Neural progenitor cell (in vitro differentiated cells): ENCODE measurements at regions not wholly inside any gene's neighbourhood (a gene's known extent, or its start where the extent isn't known, plus 50 kb on each side); places are given as distances from the start of the nearest gene placed in this dataset.

Experiments
- CTCF ChIP-seq: fragments of 200-600 bp; sonication (generic); IDR thresholded peaks from 2 replicates; pipeline ENCODE4 v1.5.1; 2017; ENCODE audit warnings: antibody characterized with exemption, mild to moderate bottlenecking
- EZH2 ChIP-seq: fragments of 200-600 bp; sonication (generic); IDR thresholded peaks from 2 replicates; pipeline ENCODE4 v1.6.1; 2017; ENCODE audit warnings: antibody characterized with exemption, mild to moderate bottlenecking, moderate library complexity

DNA sequence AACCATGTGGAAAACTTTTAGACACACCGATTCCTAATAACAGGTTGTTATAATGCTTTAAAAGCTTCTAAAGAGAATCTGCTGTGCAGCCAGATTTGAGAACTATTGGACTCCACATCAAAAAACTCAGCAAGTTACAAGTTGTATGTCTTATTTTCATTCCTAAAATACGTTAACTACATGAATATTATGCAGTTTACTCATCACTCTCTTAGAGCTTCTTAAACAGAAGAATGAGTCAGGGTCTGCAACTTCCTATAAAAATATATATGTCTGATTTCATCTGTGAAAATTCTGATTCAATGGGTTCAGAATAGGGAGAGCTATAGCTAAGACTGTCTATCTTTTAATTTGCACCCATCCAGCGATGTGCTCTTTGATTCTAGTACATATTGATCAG is 244.2 kb upstream of the EPHA3 start:
- no peak for TF ChIP-seq CTCF
- no peak for TF ChIP-seq EZH2
